ENCODE measurements at regions not wholly inside any gene's neighbourhood (a gene's known extent, or its start where the extent isn't known, plus 50 kb on each side); places are given as distances from the start of the nearest gene placed in this dataset.

GRCh38 chr2:221111739-221112138, 460.4 kb downstream of the EPHA4 start:
- Histone ChIP-seq H3K79me2 (ENCODE audit: control insufficient read depth, insufficient read depth, low read length, unreplicated experiment) (no peaks in the 10 kb centered on the region), H3K4me3 (ENCODE audit: low read depth, low read length) (no peak overlapping the region), H2AFZ (ENCODE audit: low read length, unreplicated experiment) (no peak overlapping the region), H3K4me1 (ENCODE audit: control insufficient read depth, insufficient read depth, low read length, unreplicated experiment) (no peaks in the 10 kb centered on the region), H3K27me3 (ENCODE audit: insufficient read depth, low read length) (no peaks in the 10 kb centered on the region), H3K27ac (ENCODE audit: low read depth, low read length) (no peak overlapping the region), H3K36me3 (ENCODE audit: insufficient read depth, low read length) (no peaks in the 10 kb centered on the region)

- Histone ChIP-seq H3K79me2 (ENCODE audit: control insufficient read depth, insufficient read depth, low read length, unreplicated experiment) (no peaks in the 10 kb centered on the region), H2AFZ (ENCODE audit: low read length, unreplicated experiment) (no peak overlapping the region), H3K27ac (ENCODE audit: low read depth, low read length) (no peak overlapping the region), H3K4me1 (ENCODE audit: control insufficient read depth, insufficient read depth, low read length, unreplicated experiment) (no peaks in the 10 kb centered on the region), H3K4me3 (ENCODE audit: low read depth, low read length) (no peak overlapping the region), H3K27me3 (ENCODE audit: insufficient read depth, low read length) (no peaks in the 10 kb centered on the region), H3K36me3 (ENCODE audit: insufficient read depth, low read length) (no peaks in the 10 kb centered on the region)
These were observed 459.4 kb downstream of the EPHA4 start for GRCh38 chr2:221112744-221113143.

DNA sequence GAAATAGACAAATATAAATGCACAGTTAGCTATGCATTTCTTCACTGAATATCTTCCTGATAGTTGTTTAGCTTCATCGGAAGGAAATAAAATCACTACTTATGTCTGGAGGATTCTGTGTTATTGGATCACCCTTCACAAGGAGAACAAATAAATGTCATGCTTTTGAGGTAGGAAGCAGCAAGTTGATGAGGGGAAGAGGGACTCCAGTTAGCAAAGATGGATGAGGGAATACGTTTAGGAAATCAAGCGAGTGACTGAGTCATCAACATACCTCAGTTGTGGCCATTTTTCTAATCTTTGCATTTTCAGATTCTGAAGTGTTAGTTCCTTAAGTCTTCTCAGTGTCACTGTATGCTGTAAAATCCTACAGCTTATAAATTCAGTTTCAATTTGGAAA, 456.2 kb downstream of the EPHA4 start:
- Histone ChIP-seq H2AFZ (ENCODE audit: low read length, unreplicated experiment) (no peak overlapping the region), H3K27ac (ENCODE audit: low read depth, low read length) (no peak overlapping the region), H3K27me3 (ENCODE audit: insufficient read depth, low read length) (no peaks in the 10 kb centered on the region), H3K4me1 (ENCODE audit: control insufficient read depth, insufficient read depth, low read length, unreplicated experiment) (no peaks in the 10 kb centered on the region), H3K36me3 (ENCODE audit: insufficient read depth, low read length) (no peaks in the 10 kb centered on the region), H3K4me3 (ENCODE audit: low read depth, low read length) (no peak overlapping the region), H3K79me2 (ENCODE audit: control insufficient read depth, insufficient read depth, low read length, unreplicated experiment) (no peaks in the 10 kb centered on the region)

DNA sequence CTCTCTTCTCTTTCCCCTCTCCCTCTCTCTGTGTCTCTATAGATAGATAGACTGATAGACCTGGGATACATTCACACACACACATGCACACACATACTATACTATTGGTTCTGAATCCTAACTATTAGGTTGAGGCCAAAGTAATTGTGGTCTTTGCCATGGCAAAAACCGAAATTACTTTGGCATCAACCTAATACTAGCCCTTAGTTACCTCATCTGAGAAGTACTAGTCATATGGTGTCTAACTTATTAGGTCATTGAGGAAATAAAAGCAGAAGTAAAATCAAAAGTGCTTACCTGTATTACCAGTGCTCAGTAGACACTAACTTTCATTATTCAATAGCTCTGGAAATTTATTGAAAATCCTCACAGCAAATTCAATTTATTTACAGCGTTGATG, 451.5 kb downstream of the EPHA4 start:
- no peak overlapping the region for H3K4me3 ChIP-seq (ENCODE audit: low read depth, low read length)
- no peak overlapping the region for H3K27ac ChIP-seq (ENCODE audit: low read depth, low read length)
- H3K4me1 ChIP-seq (ENCODE audit: control insufficient read depth, insufficient read depth, low read length, unreplicated experiment): no peaks in the 10 kb centered on the region
- H3K27me3 ChIP-seq (ENCODE audit: insufficient read depth, low read length): no peaks in the 10 kb centered on the region
- no peak overlapping the region for H2AFZ ChIP-seq (ENCODE audit: low read length, unreplicated experiment)
- H3K36me3 ChIP-seq (ENCODE audit: insufficient read depth, low read length): no peaks in the 10 kb centered on the region
- no peaks in the 10 kb centered on the region for H3K79me2 ChIP-seq (ENCODE audit: control insufficient read depth, insufficient read depth, low read length, unreplicated experiment)

GRCh38 chr2:221123396-221123795, 448.7 kb downstream of the EPHA4 start:
- Histone ChIP-seq H3K79me2 (ENCODE audit: control insufficient read depth, insufficient read depth, low read length, unreplicated experiment) (no peaks in the 10 kb centered on the region), H2AFZ (ENCODE audit: low read length, unreplicated experiment) (no peak overlapping the region), H3K27ac (ENCODE audit: low read depth, low read length) (no peak overlapping the region), H3K4me3 (ENCODE audit: low read depth, low read length) (no peak overlapping the region), H3K36me3 (ENCODE audit: insufficient read depth, low read length) (no peaks in the 10 kb centered on the region), H3K4me1 (ENCODE audit: control insufficient read depth, insufficient read depth, low read length, unreplicated experiment) (no peaks in the 10 kb centered on the region), H3K27me3 (ENCODE audit: insufficient read depth, low read length) (no peaks in the 10 kb centered on the region)

- Histone ChIP-seq H3K36me3 (ENCODE audit: insufficient read depth, low read length) (no peaks in the 10 kb centered on the region), H3K27me3 (ENCODE audit: insufficient read depth, low read length) (no peaks in the 10 kb centered on the region), H2AFZ (ENCODE audit: low read length, unreplicated experiment) (no peak overlapping the region), H3K4me1 (ENCODE audit: control insufficient read depth, insufficient read depth, low read length, unreplicated experiment) (no peaks in the 10 kb centered on the region), H3K27ac (ENCODE audit: low read depth, low read length) (no peak overlapping the region), H3K4me3 (ENCODE audit: low read depth, low read length) (no peak overlapping the region), H3K79me2 (ENCODE audit: control insufficient read depth, insufficient read depth, low read length, unreplicated experiment) (no peaks in the 10 kb centered on the region)
These were observed 447.4 kb downstream of the EPHA4 start for GRCh38 chr2:221124532-221125240.

DNA sequence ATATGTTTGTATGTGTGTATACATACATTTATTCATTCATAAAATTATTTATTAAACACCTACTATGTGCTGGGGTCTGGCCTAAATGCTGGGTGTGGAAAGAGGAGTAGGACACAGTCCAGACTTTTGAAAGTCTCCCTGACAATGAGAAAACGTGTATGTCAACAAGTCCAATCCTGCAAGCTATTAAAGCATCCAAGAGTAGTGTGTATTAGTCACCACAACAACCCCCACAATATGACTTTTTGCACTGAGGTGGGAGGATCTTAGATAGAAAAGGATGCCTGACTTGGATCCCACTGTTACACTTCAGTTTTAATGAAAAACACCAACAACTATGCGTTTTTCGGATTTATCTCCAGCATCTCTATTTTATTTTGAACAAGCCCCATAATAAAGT, 446.4 kb downstream of the EPHA4 start:
- Histone ChIP-seq H3K27ac (ENCODE audit: low read depth, low read length) (no peak overlapping the region), H3K27me3 (ENCODE audit: insufficient read depth, low read length) (no peaks in the 10 kb centered on the region), H2AFZ (ENCODE audit: low read length, unreplicated experiment) (no peak overlapping the region), H3K4me3 (ENCODE audit: low read depth, low read length) (no peak overlapping the region), H3K79me2 (ENCODE audit: control insufficient read depth, insufficient read depth, low read length, unreplicated experiment) (no peaks in the 10 kb centered on the region), H3K36me3 (ENCODE audit: insufficient read depth, low read length) (no peaks in the 10 kb centered on the region), H3K4me1 (ENCODE audit: control insufficient read depth, insufficient read depth, low read length, unreplicated experiment) (no peaks in the 10 kb centered on the region)

DNA sequence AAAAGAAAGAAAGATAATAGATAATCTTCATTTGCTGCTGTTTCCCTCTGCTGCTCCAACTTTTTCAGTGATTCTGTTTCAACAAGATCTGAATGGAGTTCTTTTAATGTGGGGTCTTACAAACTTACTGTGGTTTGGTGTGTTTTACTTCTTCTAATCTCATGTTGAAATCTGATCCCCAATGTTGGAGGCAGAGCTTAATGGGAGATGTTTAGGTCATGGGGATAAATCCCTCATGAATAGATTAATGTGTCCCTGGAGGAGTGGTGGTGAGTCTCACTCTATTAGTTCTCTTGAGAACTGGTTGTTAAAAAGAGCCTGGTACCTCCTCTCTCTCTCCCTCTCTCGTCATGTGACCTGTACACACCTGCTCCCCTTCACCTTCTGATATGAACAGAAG, 442.4 kb downstream of the EPHA4 start:
- Histone ChIP-seq H3K27ac (ENCODE audit: low read depth, low read length) (no peak overlapping the region), H2AFZ (ENCODE audit: low read length, unreplicated experiment) (no peak overlapping the region), H3K4me1 (ENCODE audit: control insufficient read depth, insufficient read depth, low read length, unreplicated experiment) (no peaks in the 10 kb centered on the region)

GRCh38 chr2:221130431-221130830, 441.7 kb downstream of the EPHA4 start:
- H2AFZ ChIP-seq (ENCODE audit: low read length, unreplicated experiment): no peak overlapping the region
- H3K27me3 ChIP-seq (ENCODE audit: insufficient read depth, low read length): no peaks in the 10 kb centered on the region
- H3K4me1 ChIP-seq (ENCODE audit: control insufficient read depth, insufficient read depth, low read length, unreplicated experiment): no peaks in the 10 kb centered on the region
- H3K27ac ChIP-seq (ENCODE audit: low read depth, low read length): no peak overlapping the region
- H3K36me3 ChIP-seq (ENCODE audit: insufficient read depth, low read length): no peaks in the 10 kb centered on the region
- H3K4me3 ChIP-seq (ENCODE audit: low read depth, low read length): no peak overlapping the region
- H3K79me2 ChIP-seq (ENCODE audit: control insufficient read depth, insufficient read depth, low read length, unreplicated experiment): no peaks in the 10 kb centered on the region

More for the DNA sequence above, 442.4 kb downstream of the EPHA4 start:
- Histone ChIP-seq H3K36me3 (ENCODE audit: insufficient read depth, low read length) (no peaks in the 10 kb centered on the region), H3K4me3 (ENCODE audit: low read depth, low read length) (no peak overlapping the region), H3K27me3 (ENCODE audit: insufficient read depth, low read length) (no peaks in the 10 kb centered on the region), H3K79me2 (ENCODE audit: control insufficient read depth, insufficient read depth, low read length, unreplicated experiment) (no peaks in the 10 kb centered on the region)

DNA sequence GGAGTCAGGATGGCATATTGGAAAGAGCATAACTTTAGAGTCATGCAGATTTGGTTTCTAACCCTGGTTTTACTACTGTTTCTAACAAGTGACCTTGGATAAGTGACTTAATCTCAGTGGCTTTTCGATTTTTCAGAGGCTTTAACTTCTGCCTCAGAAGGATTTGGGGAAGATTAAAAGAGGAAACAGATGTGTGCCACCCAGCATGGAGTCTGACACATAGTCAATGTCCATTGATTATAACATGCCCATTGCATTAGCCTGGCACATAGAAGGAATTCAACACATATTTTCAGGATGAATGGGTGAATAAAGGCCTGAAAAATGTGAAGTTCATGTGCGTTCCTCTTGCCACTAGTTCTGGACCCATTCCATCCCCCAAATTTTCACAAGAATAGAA, 438.2 kb downstream of the EPHA4 start:
- H3K4me1 ChIP-seq (ENCODE audit: control insufficient read depth, insufficient read depth, low read length, unreplicated experiment): no peaks in the 10 kb centered on the region
- no peaks in the 10 kb centered on the region for H3K27me3 ChIP-seq (ENCODE audit: insufficient read depth, low read length)
- H3K79me2 ChIP-seq (ENCODE audit: control insufficient read depth, insufficient read depth, low read length, unreplicated experiment): no peaks in the 10 kb centered on the region
- no peaks in the 10 kb centered on the region for H3K36me3 ChIP-seq (ENCODE audit: insufficient read depth, low read length)
- H3K4me3 ChIP-seq (ENCODE audit: low read depth, low read length): no peak overlapping the region
- no peak overlapping the region for H2AFZ ChIP-seq (ENCODE audit: low read length, unreplicated experiment)
- H3K27ac ChIP-seq (ENCODE audit: low read depth, low read length): no peak overlapping the region

GRCh38 chr2:221134718-221135117, 437.4 kb downstream of the EPHA4 start:
- Histone ChIP-seq H3K27me3 (ENCODE audit: insufficient read depth, low read length) (no peaks in the 10 kb centered on the region), H2AFZ (ENCODE audit: low read length, unreplicated experiment) (no peak overlapping the region), H3K27ac (ENCODE audit: low read depth, low read length) (no peak overlapping the region), H3K79me2 (ENCODE audit: control insufficient read depth, insufficient read depth, low read length, unreplicated experiment) (no peaks in the 10 kb centered on the region), H3K4me3 (ENCODE audit: low read depth, low read length) (no peak overlapping the region), H3K36me3 (ENCODE audit: insufficient read depth, low read length) (no peaks in the 10 kb centered on the region), H3K4me1 (ENCODE audit: control insufficient read depth, insufficient read depth, low read length, unreplicated experiment) (no peaks in the 10 kb centered on the region)
